HCT116 (cell line): ENCODE measurements at regions not wholly inside any gene's neighbourhood (a gene's known extent, or its start where the extent isn't known, plus 50 kb on each side); places are given as distances from the start of the nearest gene placed in this dataset.

Source experiments
- ATAC-seq: fragments of 200-7000 bp; cut with Tn5 transposase; 2 replicates; pipeline ENCODE4 v1.9.1; 2020; ENCODE audit warnings: mild to moderate bottlenecking, moderate library complexity
- BruUV-seq: library from RNA; stranded (reverse); fragments of 400-500 nt; replicated peaks from 2 replicates; lab custom pipeline; 2021; lab: Mats Ljungman, UMichigan
- CTCF ChIA-PET: fragments of 300-600 bp; sonication (Branson Sonifier 250); formaldehyde crosslinking; loops from one replicate; lab custom pipeline; 2021; ENCODE audit warnings: antibody characterized with exemption; lab: Charles Lee
- POLR2A ChIA-PET: fragments of 300-600, 350-600 bp; sonication (Branson Sonifier 250); formaldehyde crosslinking; loops from one replicate; lab custom pipeline; 2021; ENCODE audit warnings: antibody characterized with exemption; lab: Charles Lee
- RAD21 ChIA-PET, 2 experiments: fragments of 300-600 bp; sonication (Branson Sonifier 250); formaldehyde crosslinking; loops; one replicate each; lab custom pipeline; 2023; ENCODE audit warnings: low total read pairs in 2 of 2; ENCODE audit not compliant: uncharacterized antibody in 2 of 2, unreplicated experiment in 2 of 2, low non-redundant PET in 1 of 2; lab: Charles Lee
- DNase-seq: peaks from one replicate; pipeline ENCODE4 v3.0.0-alpha.2; 2010; ENCODE audit warnings: low read depth, low spot score
- H2AFZ ChIP-seq: fragments of 200-600 bp; shearing (Covaris generic), sonication (generic); 2 replicates; pipeline ENCODE4 v1.6.1; 2017; ENCODE audit warnings: low read depth, mixed run types, mixed read lengths, antibody characterized with exemption, low read length; ENCODE audit not compliant: poor library complexity, severe bottlenecking
- H3K27ac ChIP-seq: 2 replicates; pipeline ENCODE4 v1.5.1; 2012; ENCODE audit warnings: low read depth, low read length
- H3K27me3 ChIP-seq: fragments of 200-600 bp; sonication (generic); 2 replicates; pipeline ENCODE4 v1.6.1; 2016; ENCODE audit warnings: mixed run types, low read length, mixed read lengths; ENCODE audit not compliant: insufficient read depth
- H3K36me3 ChIP-seq, 2 experiments: fragments of 200-500 bp in 1 of 2; fragments of 200-600 bp in 1 of 2; sonication (Bioruptor generic) in 1 of 2; sonication (generic) in 1 of 2; 2 replicates each; pipeline versions ENCODE4 v1.5.1 to v1.6.1; 2014 to 2016; ENCODE audit warnings: low read length in 2 of 2, inconsistent platforms in 1 of 2, mixed read lengths in 1 of 2, mixed run types in 1 of 2; ENCODE audit not compliant: insufficient read depth in 2 of 2, control insufficient read depth in 1 of 2
- H3K4me1 ChIP-seq, 2 experiments: fragments of 200-600 bp in 1 of 2; sonication (generic) in 1 of 2; 2 replicates each; pipeline versions ENCODE4 v1.5.1 to v1.6.1; 2012 to 2017; ENCODE audit warnings: low read length in 2 of 2, inconsistent platforms in 1 of 2, mild to moderate bottlenecking in 1 of 2, mixed read lengths in 1 of 2, mixed run types in 1 of 2, moderate library complexity in 1 of 2; ENCODE audit not compliant: insufficient read depth in 2 of 2, control insufficient read depth in 1 of 2
- H3K4me2 ChIP-seq: fragments of 200-600 bp; sonication (generic); 2 replicates; pipeline ENCODE4 v1.6.1; 2017; ENCODE audit warnings: mixed run types, low read length, mixed read lengths
- H3K4me3 ChIP-seq, 2 experiments: fragments of 200-600 bp in 1 of 2; sonication (generic) in 1 of 2; replicated peaks in 1 of 2; 2 replicates each; pipeline ENCODE4 v1.5.1; 2011 to 2016; ENCODE audit warnings: low read length in 2 of 2, control low read depth in 1 of 2, low read depth in 1 of 2, mild to moderate bottlenecking in 1 of 2, mixed read lengths in 1 of 2, mixed run types in 1 of 2
- H3K79me2 ChIP-seq: fragments of 200-600 bp; sonication (generic); 2 replicates; pipeline ENCODE4 v1.6.1; 2017; ENCODE audit warnings: mild to moderate bottlenecking, mixed run types, low read length, moderate library complexity, mixed read lengths; ENCODE audit not compliant: insufficient read depth
- H3K9ac ChIP-seq: fragments of 200-600 bp; sonication (generic); 2 replicates; pipeline ENCODE4 v1.6.1; 2016; ENCODE audit warnings: low read length, mixed read lengths
- H3K9me2 ChIP-seq: fragments of 200-600 bp; sonication (generic), shearing (Covaris generic); 2 replicates; pipeline ENCODE4 v1.6.1; 2017; ENCODE audit warnings: mixed run types, mild to moderate bottlenecking, moderate library complexity; ENCODE audit not compliant: insufficient read depth
- H3K9me3 ChIP-seq, 2 experiments: fragments of 200-500 bp in 1 of 2; fragments of 200-600 bp in 1 of 2; sonication (Bioruptor generic) in 1 of 2; sonication (generic) in 1 of 2; 2 replicates each; pipeline ENCODE4 v1.6.1; 2014 to 2017; ENCODE audit warnings: low read length in 2 of 2, mixed read lengths in 2 of 2, inconsistent platforms in 1 of 2, low read depth in 1 of 2, mild to moderate bottlenecking in 1 of 2, mixed run types in 1 of 2, moderate library complexity in 1 of 2; ENCODE audit not compliant: control insufficient read depth in 1 of 2, insufficient read depth in 1 of 2
- H4K20me1 ChIP-seq: fragments of 200-600 bp; sonication (generic), shearing (Covaris generic); 2 replicates; pipeline ENCODE4 v1.6.1; 2017; ENCODE audit warnings: mixed run types, mild to moderate bottlenecking, moderate library complexity; ENCODE audit not compliant: insufficient read depth
- CBX3 ChIP-seq: IDR thresholded peaks from 2 replicates; pipeline ENCODE4 v1.6.1; 2012; ENCODE audit warnings: low read depth
- CEBPB ChIP-seq: IDR thresholded peaks from 2 replicates; pipeline ENCODE4 v1.6.1; 2012; ENCODE audit warnings: low read depth
- EGR1 ChIP-seq: IDR thresholded peaks from 2 replicates; pipeline ENCODE4 v1.6.1; 2012; ENCODE audit warnings: low read depth
- ELF1 ChIP-seq: IDR thresholded peaks from 2 replicates; pipeline ENCODE4 v1.6.1; 2012; ENCODE audit warnings: low read depth, borderline replicate concordance
- EZH2 ChIP-seq: fragments of 200-600 bp; sonication (generic); IDR thresholded peaks from 2 replicates; pipeline ENCODE4 v1.6.1; 2017; ENCODE audit warnings: antibody characterized with exemption, mixed run types
- EZH2phosphoT487 ChIP-seq: fragments of 200-600 bp; IDR thresholded peaks from 2 replicates; pipeline ENCODE4 v1.6.1; 2018; ENCODE audit warnings: antibody characterized with exemption, borderline replicate concordance
- FOSL1 ChIP-seq: IDR thresholded peaks from 2 replicates; pipeline ENCODE4 v1.6.1; 2012; ENCODE audit warnings: low read depth
- POLR2A ChIP-seq: IDR thresholded peaks from 2 replicates; pipeline ENCODE4 v1.7.0; 2011; ENCODE audit warnings: borderline replicate concordance; ENCODE audit not compliant: insufficient read depth, insufficient read length; ENCODE audit errors: extremely low read depth
- POLR2AphosphoS5 ChIP-seq: IDR thresholded peaks from 2 replicates; pipeline ENCODE4 v1.6.1; 2011; ENCODE audit warnings: mild to moderate bottlenecking, low read depth, low read length, moderate library complexity
- RAD21 ChIP-seq: IDR thresholded peaks from 2 replicates; pipeline ENCODE4 v1.6.1; 2012; ENCODE audit warnings: low read depth, mild to moderate bottlenecking
- SP1 ChIP-seq: IDR thresholded peaks from 2 replicates; pipeline ENCODE4 v1.6.1; 2012; ENCODE audit warnings: low read depth
- SRF ChIP-seq: IDR thresholded peaks from 2 replicates; pipeline ENCODE4 v1.6.1; 2012; ENCODE audit warnings: low read depth
- TCF7L2 ChIP-seq: IDR thresholded peaks from 2 replicates; pipeline ENCODE4 v1.7.0; 2011; ENCODE audit warnings: borderline replicate concordance, inconsistent platforms; ENCODE audit not compliant: insufficient read depth, insufficient read length; ENCODE audit errors: extremely low read depth
- YY1 ChIP-seq: IDR thresholded peaks from 2 replicates; pipeline ENCODE4 v1.6.1; 2011; ENCODE audit warnings: low read length, low read depth, moderate library complexity, mild to moderate bottlenecking; ENCODE audit not compliant: insufficient replicate concordance; ENCODE audit errors: extremely low read depth
- ZNF274 ChIP-seq: fragments of 200-500 bp; sonication (Bioruptor generic); IDR thresholded peaks from 2 replicates; pipeline ENCODE4 v1.6.1; 2014; ENCODE audit warnings: mild to moderate bottlenecking, low read depth, low read length, inconsistent platforms
- intact Hi-C: fragments of 100-400 bp; cut with micrococcal nuclease; formaldehyde crosslinking; loops from 2 replicates; pipeline ENCODE4 v1.10.0; 2022
- TF ChIP-seq, protein P1 (sequence below): IDR thresholded peaks from 2 replicates; pipeline ENCODE4 v1.6.1; 2012; ENCODE audit warnings: low read depth
- TF ChIP-seq, protein P2 (sequence below): IDR thresholded peaks from 2 replicates; pipeline ENCODE4 v1.6.1; 2012
- TF ChIP-seq, protein P3 (sequence below): IDR thresholded peaks from 2 replicates; pipeline ENCODE4 v1.6.1; 2012

DNA sequence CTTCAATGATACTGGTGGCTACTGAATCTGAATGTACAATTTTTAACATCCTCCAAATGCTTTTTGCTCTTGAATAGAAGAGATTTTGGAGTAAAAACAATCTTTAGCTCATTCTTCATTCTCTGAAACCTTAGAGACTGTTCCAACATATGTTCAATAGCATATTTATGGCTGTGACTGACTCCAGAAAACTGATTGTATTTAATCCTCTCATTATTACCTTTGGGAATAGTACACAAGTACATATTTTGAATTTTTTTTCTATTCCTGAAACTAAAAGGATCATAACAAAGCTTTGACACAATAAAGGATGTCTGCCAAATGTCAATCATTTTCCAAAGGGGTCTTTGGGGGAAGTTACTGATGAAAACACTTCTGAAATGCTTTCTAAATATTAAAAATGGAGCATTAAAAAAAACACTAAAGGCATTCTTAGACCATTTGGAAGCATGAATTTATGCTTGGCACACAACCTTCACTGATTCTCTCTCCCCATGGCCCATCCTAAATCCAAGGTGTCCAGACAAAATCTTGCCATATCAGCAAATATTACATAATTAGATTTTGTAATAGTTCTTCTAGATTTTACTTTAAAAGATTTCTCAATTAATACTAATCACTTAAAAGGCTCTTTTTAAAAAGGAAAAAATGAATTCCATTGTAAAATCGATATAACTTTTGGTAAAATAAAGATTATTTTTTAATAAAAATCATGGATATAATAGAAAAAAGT lies 936.8 kb downstream of the EPHA3 start:
- H3K9me3 ChIP-seq = peaks cover 4 to 27% of the 10 kb centered on the region in 2 experiments; a peak in 2 of 4 replicates
- RAD21 ChIA-PET = no interaction called here
- POLR2A ChIA-PET = no interaction called here
- no peaks in the 10 kb centered on the region for H3K9me2 ChIP-seq
- no peak overlapping the region for H3K27ac ChIP-seq
- no peaks in the 10 kb centered on the region for H3K4me1 ChIP-seq
- no peak for TF ChIP-seq FOSL1
- TF ChIP-seq EGR1 = no peak
- TF ChIP-seq, all 23 proteins: peak for 0
- no peak overlapping the region for H3K4me2 ChIP-seq
- CTCF ChIA-PET = no interaction called here
- ATAC-seq (no peak), DNase-seq (no peak)
- BruUV-seq = no TSS peak
- no peak overlapping the region for H3K9ac ChIP-seq
- H3K79me2 ChIP-seq = no peaks in the 10 kb centered on the region
- no peaks in the 10 kb centered on the region for H3K36me3 ChIP-seq
- no peaks in the 10 kb centered on the region for H4K20me1 ChIP-seq
- H3K4me3 ChIP-seq = no peak overlapping the region
- no peaks in the 10 kb centered on the region for H3K27me3 ChIP-seq
- intact Hi-C loops = no loop called here
- no peak overlapping the region for H2AFZ ChIP-seq

DNA sequence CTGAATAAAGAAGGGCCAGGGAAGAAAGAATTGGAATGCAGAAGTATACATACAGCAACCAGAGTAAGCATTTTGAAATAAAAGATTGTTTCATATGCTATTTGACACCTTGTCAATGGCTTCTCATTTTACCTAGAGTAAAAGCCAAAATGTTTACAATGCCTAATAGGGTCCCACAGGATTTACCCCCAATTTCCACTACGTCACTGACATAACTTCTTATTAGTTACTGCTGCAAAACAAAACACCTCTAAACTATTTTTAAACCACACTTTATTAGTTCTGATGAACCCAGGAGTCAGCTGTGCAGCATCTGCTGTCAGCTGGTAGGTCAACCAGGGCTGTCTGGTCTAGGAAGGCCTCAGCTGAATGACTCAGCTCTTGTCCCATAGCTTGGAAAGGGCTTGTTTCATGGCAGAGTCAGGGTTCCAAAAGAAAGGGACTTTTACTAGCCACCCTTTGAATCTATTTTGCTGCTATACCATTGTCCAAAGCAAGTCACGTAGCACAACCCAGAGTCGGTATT lies 945.1 kb downstream of the EPHA3 start:
- TF ChIP-seq SRF = no peak
- no peak for TF ChIP-seq RAD21
- no peak for TF ChIP-seq POLR2AphosphoS5
- no peak for TF ChIP-seq ZNF274
- TF ChIP-seq, protein P1, sequence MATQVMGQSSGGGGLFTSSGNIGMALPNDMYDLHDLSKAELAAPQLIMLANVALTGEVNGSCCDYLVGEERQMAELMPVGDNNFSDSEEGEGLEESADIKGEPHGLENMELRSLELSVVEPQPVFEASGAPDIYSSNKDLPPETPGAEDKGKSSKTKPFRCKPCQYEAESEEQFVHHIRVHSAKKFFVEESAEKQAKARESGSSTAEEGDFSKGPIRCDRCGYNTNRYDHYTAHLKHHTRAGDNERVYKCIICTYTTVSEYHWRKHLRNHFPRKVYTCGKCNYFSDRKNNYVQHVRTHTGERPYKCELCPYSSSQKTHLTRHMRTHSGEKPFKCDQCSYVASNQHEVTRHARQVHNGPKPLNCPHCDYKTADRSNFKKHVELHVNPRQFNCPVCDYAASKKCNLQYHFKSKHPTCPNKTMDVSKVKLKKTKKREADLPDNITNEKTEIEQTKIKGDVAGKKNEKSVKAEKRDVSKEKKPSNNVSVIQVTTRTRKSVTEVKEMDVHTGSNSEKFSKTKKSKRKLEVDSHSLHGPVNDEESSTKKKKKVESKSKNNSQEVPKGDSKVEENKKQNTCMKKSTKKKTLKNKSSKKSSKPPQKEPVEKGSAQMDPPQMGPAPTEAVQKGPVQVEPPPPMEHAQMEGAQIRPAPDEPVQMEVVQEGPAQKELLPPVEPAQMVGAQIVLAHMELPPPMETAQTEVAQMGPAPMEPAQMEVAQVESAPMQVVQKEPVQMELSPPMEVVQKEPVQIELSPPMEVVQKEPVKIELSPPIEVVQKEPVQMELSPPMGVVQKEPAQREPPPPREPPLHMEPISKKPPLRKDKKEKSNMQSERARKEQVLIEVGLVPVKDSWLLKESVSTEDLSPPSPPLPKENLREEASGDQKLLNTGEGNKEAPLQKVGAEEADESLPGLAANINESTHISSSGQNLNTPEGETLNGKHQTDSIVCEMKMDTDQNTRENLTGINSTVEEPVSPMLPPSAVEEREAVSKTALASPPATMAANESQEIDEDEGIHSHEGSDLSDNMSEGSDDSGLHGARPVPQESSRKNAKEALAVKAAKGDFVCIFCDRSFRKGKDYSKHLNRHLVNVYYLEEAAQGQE = no peak
- no peak for TF ChIP-seq SP1
- TF ChIP-seq CEBPB = no peak
- TF ChIP-seq EZH2 = no peak
- TF ChIP-seq YY1 = no peak
- TF ChIP-seq, protein P2, sequence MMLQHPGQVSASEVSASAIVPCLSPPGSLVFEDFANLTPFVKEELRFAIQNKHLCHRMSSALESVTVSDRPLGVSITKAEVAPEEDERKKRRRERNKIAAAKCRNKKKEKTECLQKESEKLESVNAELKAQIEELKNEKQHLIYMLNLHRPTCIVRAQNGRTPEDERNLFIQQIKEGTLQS = no peak
- no peak for TF ChIP-seq ELF1
- no peak for TF ChIP-seq EGR1
- no peak for TF ChIP-seq CBX3
- TF ChIP-seq, protein P3, sequence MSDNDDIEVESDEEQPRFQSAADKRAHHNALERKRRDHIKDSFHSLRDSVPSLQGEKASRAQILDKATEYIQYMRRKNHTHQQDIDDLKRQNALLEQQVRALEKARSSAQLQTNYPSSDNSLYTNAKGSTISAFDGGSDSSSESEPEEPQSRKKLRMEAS = no peak
- TF ChIP-seq FOSL1 = no peak
- no peak for TF ChIP-seq TCF7L2
- no peak for TF ChIP-seq POLR2A
- TF ChIP-seq EZH2phosphoT487 = no peak
- no peak for ATAC-seq
- CTCF ChIA-PET = no interaction called here

More for the DNA sequence above, 945.1 kb downstream of the EPHA3 start:
- no peaks in the 10 kb centered on the region for H4K20me1 ChIP-seq
- intact Hi-C loops = no loop called here
- H3K9me3 ChIP-seq = peaks cover 0 to 6% of the 10 kb centered on the region in 2 experiments; a peak in 2 of 4 replicates
- no peaks in the 10 kb centered on the region for H3K79me2 ChIP-seq
- RAD21 ChIA-PET = no interaction called here
- no peak overlapping the region for H3K4me2 ChIP-seq
- no peak overlapping the region for H2AFZ ChIP-seq
- no TSS peak for BruUV-seq
- no peaks in the 10 kb centered on the region for H3K4me1 ChIP-seq
- no peak overlapping the region for H3K4me3 ChIP-seq
- no peaks in the 10 kb centered on the region for H3K9me2 ChIP-seq
- POLR2A ChIA-PET = no interaction called here
- no peak overlapping the region for H3K27ac ChIP-seq
- H3K9ac ChIP-seq = no peak overlapping the region
- DNase-seq = no peak
- H3K27me3 ChIP-seq = no peaks in the 10 kb centered on the region
- no peaks in the 10 kb centered on the region for H3K36me3 ChIP-seq
